Spinal cord (tissue), 9 donors: ENCODE measurements at regions not wholly inside any gene's neighbourhood (a gene's known extent, or its start where the extent isn't known, plus 50 kb on each side); places are given as distances from the start of the nearest gene placed in this dataset.

Experiments
- DNase-seq, 6 donors: peaks; one replicate each; pipeline versions ENCODE4 v3.0.0 to v3.0.0-alpha.2; 2013 to 2015; ENCODE audit warnings: low spot score in 6 of 6, low read depth in 4 of 6
- H3K27ac ChIP-seq: one replicate; pipeline ENCODE4 v1.5.1; 2013; ENCODE audit warnings: low read depth, low read length, control low read depth
- H3K27me3 ChIP-seq: one replicate; pipeline ENCODE4 v1.6.1; 2013; ENCODE audit warnings: low read length; ENCODE audit not compliant: control insufficient read depth, insufficient read depth
- H3K36me3 ChIP-seq: one replicate; pipeline ENCODE4 v1.6.1; 2013; ENCODE audit warnings: low read length; ENCODE audit not compliant: control insufficient read depth, insufficient read depth
- H3K4me1 ChIP-seq: one replicate; pipeline ENCODE4 v1.6.1; 2013; ENCODE audit warnings: low read length; ENCODE audit not compliant: control insufficient read depth, insufficient read depth
- H3K4me3 ChIP-seq: one replicate; pipeline ENCODE4 v1.5.1; 2013; ENCODE audit warnings: low read depth, low read length, control low read depth
- H3K9me3 ChIP-seq: one replicate; pipeline ENCODE4 v1.6.1; 2013; ENCODE audit warnings: low read length; ENCODE audit not compliant: control insufficient read depth, insufficient read depth
- WGBS: methylation state at CpG from one replicate; pipeline ENCODE4 v1.1.5; 2013; ENCODE audit warnings: missing lambda C conversion rate; ENCODE audit not compliant: insufficient coverage; 5-methylcytosine and 5-hydroxymethylcytosine counted together
- donor health status: healthy.

DNA sequence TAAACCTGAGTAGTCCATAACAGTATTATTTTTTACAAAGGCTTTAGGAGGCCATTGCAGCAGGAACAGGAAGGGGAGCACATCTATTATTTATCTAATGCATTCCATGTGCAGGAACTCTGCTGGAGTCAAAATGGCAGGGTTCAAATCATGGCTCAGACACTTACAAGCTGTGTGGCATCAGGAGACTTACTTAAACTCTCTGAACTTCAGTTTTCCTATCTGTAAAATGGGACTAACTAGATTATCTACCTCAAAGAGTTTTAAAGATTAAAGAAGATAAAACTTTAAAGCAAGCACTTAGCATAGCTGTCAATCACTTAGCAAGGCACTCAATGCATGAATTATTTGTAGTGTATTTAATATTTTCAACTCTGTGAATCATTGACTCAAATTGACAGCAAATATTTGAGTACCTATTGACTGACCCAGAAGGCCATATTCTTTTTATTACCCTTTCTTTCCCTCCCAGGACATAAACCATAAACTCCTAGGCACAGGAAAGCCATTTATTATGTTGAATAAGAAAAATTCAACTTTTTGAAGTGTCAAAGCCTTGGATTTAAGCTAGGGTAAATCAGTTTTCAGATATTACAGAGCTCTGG, 115.8 kb upstream of the FAM204A start:
- DNase-seq: no peak
- H3K27me3 ChIP-seq: peaks cover 2% of the 10 kb centered on the region
- H3K4me3 ChIP-seq: no peak overlapping the region
- no peaks in the 10 kb centered on the region for H3K4me1 ChIP-seq
- no peak overlapping the region for H3K27ac ChIP-seq
- no peaks in the 10 kb centered on the region for H3K36me3 ChIP-seq
- no peaks in the 10 kb centered on the region for H3K9me3 ChIP-seq

- no peaks in the 10 kb centered on the region for H3K9me3 ChIP-seq
- H3K27ac ChIP-seq: no peak overlapping the region
- H3K36me3 ChIP-seq: no peaks in the 10 kb centered on the region
- DNase-seq: no peak
- peaks cover 2% of the 10 kb centered on the region for H3K27me3 ChIP-seq
- H3K4me1 ChIP-seq: no peaks in the 10 kb centered on the region
- WGBS: 66% methylated on average over 3 of the region's 6 CpGs
- no peak overlapping the region for H3K4me3 ChIP-seq
Observed at GRCh38 chr10:118455181-118455695, 113.1 kb upstream of the FAM204A start.

DNA sequence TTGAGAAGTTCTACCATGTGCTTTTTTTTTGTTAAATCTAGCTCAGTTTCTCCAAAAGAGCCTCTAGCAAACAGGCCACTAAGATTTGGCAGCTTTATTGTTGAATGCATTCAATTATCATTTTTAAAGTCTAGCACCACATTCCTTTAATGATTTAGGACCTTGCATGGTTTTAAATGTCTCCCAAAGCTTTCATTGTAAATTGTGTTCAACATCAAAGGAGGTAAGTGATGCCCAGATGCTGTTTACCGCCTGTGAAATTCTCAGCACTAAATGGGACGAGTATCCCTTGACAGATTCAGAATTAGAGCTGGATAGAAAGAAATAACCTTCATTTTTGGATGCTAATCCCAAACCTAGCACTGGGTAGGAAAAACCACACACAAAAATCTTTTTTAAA, 112.1 kb upstream of the FAM204A start:
- Histone ChIP-seq H3K36me3 (no peaks in the 10 kb centered on the region), H3K27me3 (peaks cover 8% of the 10 kb centered on the region), H3K4me3 (no peak overlapping the region), H3K27ac (no peak overlapping the region), H3K4me1 (no peaks in the 10 kb centered on the region), H3K9me3 (no peaks in the 10 kb centered on the region)
- DNase-seq: peak in 1 of 6 donors; percentile 54
- WGBS: 43% methylated on average over 2 of the region's 2 CpGs

DNA sequence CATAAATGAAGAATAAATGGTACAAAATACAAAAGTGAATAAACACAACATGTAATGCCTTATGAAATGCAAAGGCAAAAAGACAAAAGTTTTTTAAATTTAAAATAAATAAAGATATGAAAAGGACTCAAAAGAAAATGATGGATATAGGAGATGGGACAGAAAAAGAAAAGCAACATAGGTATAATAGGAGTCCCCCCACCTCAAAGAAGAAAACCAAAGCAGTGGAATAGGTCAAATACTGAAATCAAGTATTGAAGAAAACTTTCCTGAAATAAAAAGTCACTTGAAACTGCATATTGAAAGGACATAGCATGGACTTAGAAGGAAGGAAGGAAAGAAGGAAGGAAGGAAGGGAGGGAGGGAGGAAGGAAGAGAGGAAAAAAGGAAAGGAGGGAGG, 110.0 kb upstream of the FAM204A start:
- Histone ChIP-seq H3K9me3 (no peaks in the 10 kb centered on the region), H3K27me3 (peaks cover 8% of the 10 kb centered on the region), H3K4me1 (peaks cover 7% of the 10 kb centered on the region), H3K4me3 (no peak overlapping the region), H3K36me3 (no peaks in the 10 kb centered on the region), H3K27ac (no peak overlapping the region)
- no peak for DNase-seq

GRCh38 chr10:118449521-118449920, 107.4 kb upstream of the FAM204A start:
- no peaks in the 10 kb centered on the region for H3K9me3 ChIP-seq
- whole genome bisulfite sequencing: 72% methylated on average over 8 of the region's 9 CpGs
- DNase-seq: no peak

DNA sequence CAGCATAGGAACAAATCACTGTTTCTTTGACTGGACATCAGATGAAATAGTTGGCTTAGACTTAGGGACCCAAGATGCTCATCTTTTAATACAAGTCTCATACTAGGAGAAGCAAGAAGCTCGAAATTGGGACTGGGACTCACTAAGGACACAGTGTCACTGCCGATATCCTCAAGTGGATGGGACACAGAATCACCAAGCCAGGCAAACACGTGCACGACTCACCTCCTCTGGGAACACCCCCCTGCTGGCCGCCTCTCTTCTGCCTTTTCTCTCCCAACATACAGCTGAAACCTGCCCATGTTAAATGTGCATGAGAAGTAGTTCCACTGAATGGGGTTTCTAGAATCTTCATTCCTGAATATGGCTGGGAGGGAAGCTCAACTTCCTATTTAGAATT, 106.6 kb upstream of the FAM204A start:
- Histone ChIP-seq H3K9me3 (no peaks in the 10 kb centered on the region), H3K27me3 (peaks cover 8% of the 10 kb centered on the region), H3K4me1 (peaks cover 7% of the 10 kb centered on the region), H3K27ac (no peak overlapping the region), H3K4me3 (no peak overlapping the region), H3K36me3 (no peaks in the 10 kb centered on the region)
- 85% methylated on average over 2 of the region's 5 CpGs for whole genome bisulfite sequencing
- DNase-seq: no peak

More at GRCh38 chr10:118449521-118449920, 107.4 kb upstream of the FAM204A start:
- no peak overlapping the region for H3K27ac ChIP-seq
- H3K4me1 ChIP-seq: peaks cover 7% of the 10 kb centered on the region
- peaks cover 8% of the 10 kb centered on the region for H3K27me3 ChIP-seq
- H3K4me3 ChIP-seq: no peak overlapping the region
- H3K36me3 ChIP-seq: no peaks in the 10 kb centered on the region

- H3K4me1 ChIP-seq: peaks cover 7% of the 10 kb centered on the region
- no peaks in the 10 kb centered on the region for H3K36me3 ChIP-seq
- WGBS: 33% methylated on average over 13 of the region's 13 CpGs
- no peaks in the 10 kb centered on the region for H3K9me3 ChIP-seq
- H3K27ac ChIP-seq: peak overlapping the region; percentile 57
- H3K4me3 ChIP-seq: no peak overlapping the region
- peak in 5 of 6 donors; percentile 57 to 82 (median 61) for DNase-seq
- H3K27me3 ChIP-seq: peaks cover 8% of the 10 kb centered on the region
Observed at GRCh38 chr10:118447478-118448270, 105.5 kb upstream of the FAM204A start.

DNA sequence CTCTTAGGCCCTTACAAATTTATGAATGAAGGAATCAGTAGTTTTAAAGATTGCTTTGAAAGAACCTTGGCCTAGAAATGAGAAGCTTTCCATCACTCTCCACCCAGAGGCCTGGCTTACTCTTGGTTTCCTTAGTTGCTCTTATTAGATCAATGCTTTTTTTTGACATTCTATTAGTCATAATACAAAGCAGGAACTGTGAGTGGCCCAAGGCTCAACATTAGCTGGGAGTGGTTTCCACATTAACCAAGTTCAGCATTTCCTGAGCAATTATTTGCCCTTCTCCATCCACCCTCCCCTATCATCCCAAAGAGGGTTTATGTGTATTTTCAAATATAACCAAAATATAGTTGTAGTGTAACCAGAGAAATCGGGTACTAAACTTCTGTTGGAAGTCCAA, 103.4 kb upstream of the FAM204A start:
- H3K27me3 ChIP-seq: peaks cover 6% of the 10 kb centered on the region
- no peaks in the 10 kb centered on the region for H3K36me3 ChIP-seq
- no peaks in the 10 kb centered on the region for H3K9me3 ChIP-seq
- WGBS: 60% methylated on average over 1 of the region's 1 CpG
- peaks cover 7% of the 10 kb centered on the region for H3K4me1 ChIP-seq
- no peak for DNase-seq
- H3K27ac ChIP-seq: no peak overlapping the region
- no peak overlapping the region for H3K4me3 ChIP-seq

DNA sequence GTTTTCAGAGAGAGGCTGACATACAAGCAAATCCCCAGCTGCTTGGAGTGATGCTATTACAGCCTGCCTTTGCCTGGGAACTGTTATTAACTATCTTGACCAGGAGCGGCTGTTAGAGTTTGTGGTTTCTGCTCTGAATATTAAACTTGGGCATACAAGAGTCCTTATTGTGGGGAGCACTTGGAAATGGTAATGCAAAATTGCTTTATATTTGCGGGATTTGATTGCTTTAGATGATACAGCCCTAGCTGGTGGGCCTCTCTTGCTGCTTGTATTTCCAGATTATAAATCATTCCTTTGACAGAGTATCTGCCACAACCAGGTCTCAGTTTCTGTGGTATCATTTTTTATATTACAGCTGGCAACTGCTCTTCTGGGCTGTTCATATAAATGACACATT, 101.9 kb upstream of the FAM204A start:
- 33% methylated on average over 2 of the region's 2 CpGs for WGBS
- H3K27ac ChIP-seq: no peak overlapping the region
- DNase-seq: peak in 2 of 6 donors; percentile 18 to 74
- no peaks in the 10 kb centered on the region for H3K36me3 ChIP-seq
- no peak overlapping the region for H3K4me3 ChIP-seq
- H3K27me3 ChIP-seq: no peaks in the 10 kb centered on the region
- H3K9me3 ChIP-seq: no peaks in the 10 kb centered on the region
- H3K4me1 ChIP-seq: peaks cover 7% of the 10 kb centered on the region

DNA sequence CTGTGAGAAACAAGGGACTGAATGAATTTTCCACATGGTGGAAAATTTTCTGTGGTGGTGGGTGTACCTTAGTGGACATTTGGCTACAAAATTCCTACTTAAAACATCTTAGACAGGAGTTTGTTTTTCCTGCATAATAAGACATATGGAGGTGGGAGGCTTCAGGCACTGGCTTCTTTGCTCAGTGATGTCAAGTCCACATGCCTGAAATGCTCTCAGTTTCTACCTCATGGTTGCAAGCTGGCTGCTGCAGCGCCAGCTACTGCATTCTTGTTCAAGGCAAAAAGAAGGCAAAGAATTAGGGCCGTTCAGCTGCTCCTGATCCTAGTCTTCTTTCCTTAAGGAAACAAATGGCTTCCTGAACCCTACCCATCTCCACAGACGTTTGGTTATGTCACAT, 99.9 kb upstream of the FAM204A start:
- Histone ChIP-seq H3K27me3 (no peaks in the 10 kb centered on the region), H3K36me3 (no peaks in the 10 kb centered on the region), H3K27ac (no peak overlapping the region), H3K4me3 (no peak overlapping the region), H3K4me1 (no peaks in the 10 kb centered on the region), H3K9me3 (no peaks in the 10 kb centered on the region)
- 100% methylated on average over 2 of the region's 3 CpGs for WGBS
- DNase-seq: no peak
